GM21529 (cell line): ENCODE measurements at regions not wholly inside any gene's neighbourhood (a gene's known extent, or its start where the extent isn't known, plus 50 kb on each side); places are given as distances from the start of the nearest gene placed in this dataset.

Source experiments
- ATAC-seq: cut with Tn5 transposase; IDR thresholded peaks from one replicate; pipeline ENCODE4 v1.9.1; 2021; ENCODE audit not compliant: unreplicated experiment

DNA sequence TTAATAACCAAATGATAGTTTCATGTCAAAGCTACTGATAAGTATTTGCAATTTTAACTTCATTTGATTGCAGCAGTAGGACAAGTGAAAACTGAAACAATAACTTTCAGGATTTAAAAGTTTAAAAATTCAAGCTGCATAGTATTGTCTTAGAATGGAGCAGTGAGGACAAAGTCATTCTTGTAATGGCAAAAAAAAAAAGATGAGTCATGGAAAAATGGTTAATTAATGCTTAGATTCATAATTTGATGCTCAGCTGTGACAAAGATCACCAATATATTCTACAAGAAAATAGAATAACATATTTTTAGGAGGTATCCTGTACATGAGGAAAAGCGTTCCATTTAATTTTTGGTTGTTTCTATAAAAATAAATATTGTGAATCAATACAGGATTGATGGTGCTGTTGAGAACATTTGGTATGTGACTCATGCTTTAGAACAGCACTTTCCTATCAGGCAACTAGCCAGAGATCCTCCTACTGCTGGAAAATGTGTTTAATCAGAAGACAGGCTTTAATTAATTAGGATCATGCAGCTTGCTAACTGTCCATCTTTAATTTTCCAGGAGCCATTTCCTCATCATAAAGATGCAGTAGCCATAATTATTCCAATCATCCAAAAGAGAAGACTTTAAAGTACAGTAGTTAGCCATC is 239.0 kb upstream of the MMADHC start:
- no peak for ATAC-seq

DNA sequence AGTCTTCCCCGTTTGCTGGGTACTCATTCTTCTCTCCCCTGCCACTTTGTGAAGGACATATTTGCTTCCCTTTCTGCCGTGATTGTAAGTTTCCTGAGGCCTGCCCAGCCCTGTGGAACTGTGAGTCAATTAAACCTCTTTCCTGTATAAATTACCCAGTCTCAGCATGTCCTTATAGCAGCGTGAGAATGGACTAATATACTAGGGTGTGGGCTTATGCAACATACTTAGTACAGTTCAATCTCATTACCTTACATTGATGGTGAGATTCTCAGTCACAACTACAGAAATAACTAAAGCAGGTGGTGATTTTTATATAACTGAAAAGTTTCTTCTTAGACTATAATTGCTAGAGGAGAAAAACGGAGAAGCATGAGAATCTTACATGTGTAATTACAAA is 237.9 kb upstream of the MMADHC start:
- ATAC-seq, result no peak

DNA sequence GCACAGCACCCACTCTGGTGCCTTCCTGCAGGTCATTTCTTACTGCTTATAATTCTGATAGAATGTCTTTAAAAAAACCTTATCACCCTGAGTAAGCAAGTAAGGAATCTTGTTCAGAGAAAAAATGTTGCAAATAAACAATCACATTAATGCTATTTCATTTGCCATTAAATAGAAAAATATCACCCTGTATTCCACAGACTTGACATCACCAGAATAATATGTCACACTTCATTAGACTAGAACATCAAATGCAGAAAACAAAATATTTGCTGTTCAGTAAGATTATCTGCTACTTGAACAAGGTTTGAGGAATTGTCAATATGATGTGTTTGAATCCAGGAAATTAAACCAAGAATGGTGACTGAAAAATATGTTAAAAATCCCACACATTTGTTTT is 236.6 kb upstream of the MMADHC start:
- no peak for ATAC-seq

DNA sequence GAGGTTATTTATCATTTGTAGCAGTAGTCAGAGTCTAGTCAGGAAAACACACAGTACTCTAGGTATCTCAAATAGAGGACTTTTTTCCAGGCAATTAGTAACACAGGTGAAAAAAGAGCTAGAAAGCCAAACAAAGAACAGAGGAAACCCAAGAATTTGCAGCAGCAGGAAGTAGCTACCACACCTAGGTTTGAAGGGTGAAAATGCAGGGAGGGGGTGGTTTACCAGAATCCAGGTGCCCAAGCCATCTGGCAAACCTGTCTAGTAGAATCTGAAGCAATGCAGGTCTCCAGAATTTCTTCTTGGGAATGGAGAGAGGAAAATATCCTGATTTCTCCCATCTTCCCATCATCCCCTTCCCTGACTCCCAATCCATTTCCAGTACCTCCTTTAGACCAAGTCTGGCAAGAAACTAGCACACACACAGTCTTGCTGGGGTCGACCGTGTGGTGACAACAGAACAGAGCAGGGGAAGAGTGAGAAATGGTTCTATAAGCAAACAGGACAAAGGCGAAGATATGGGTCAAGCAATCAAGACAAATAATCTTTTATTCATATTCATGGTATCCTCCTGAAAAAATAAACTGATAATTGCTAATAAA is 231.9 kb upstream of the MMADHC start:
- no peak for ATAC-seq

DNA sequence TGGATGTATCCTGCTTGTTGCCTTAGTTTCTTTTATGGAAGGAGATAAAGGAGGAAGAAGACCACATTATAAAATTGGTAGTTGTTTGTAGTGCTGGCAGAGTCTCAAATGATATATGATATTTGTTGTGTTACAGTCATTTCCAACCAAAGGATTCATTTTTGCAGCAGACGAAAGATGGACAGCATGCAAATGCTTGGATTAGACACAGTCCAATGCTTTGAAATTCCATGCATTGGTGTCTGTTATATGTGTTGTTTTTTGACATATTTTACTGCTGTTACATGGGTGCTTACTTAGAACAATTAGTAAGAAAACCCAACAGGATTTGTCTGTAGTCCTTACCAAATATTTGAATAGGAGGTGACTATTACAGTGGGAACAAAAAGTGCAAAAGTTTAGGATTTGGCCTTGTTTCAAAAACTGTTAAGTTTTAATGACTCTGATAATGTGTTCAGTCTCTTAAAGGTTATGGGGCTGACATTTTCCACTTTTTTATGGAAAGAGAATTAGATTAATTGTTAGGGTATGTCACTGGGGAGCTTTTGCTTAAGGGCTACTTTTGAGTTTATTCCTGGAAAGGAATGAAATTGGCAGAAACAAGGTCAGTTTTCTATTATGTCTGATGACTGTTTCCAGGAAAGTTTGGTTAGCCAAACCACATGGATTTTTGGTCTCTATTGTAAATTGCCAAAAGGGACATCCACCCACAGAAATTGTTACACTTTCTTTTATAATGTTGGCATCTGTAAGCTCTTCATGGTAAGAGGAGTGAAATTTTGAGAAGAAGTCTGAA is 229.4 kb upstream of the MMADHC start:
- no peak for ATAC-seq

DNA sequence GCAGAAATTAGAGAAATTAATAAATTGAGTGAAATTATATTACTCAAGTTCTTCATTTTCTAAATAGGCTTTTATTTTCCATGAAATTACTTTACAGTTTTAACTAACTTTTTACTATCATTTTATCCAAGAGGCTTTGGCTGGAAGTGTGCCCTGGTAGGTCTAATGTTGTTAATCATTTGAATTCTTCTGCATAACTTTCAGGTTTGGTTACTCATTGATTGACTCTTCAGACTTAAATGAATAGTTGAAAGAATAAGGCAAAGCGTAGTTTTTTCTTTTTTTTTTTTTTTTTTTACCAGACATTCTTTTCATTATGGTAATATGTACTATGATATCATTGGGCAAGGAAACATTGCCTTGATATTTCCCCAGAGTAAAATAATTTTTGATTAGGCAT is 228.4 kb upstream of the MMADHC start:
- no peak for ATAC-seq

DNA sequence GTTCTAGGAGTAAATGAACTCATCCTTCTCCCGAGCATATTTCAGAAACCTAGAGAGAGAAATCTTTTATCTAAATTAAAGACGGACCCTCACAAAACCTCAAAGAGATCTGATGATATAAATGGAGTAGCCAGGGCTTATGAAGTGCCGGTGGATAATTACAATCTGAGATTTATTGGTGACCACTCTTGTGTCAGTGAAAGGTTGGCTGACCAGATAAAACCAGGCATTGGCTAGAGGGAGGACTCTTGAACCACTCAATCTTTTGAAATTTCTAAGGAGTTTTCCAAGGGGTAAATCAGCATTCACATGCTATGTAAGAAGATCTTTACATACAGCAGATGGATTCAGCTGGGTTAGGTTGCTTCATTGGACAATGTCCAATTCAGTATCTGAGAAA is 227.3 kb upstream of the MMADHC start:
- ATAC-seq, result no peak

DNA sequence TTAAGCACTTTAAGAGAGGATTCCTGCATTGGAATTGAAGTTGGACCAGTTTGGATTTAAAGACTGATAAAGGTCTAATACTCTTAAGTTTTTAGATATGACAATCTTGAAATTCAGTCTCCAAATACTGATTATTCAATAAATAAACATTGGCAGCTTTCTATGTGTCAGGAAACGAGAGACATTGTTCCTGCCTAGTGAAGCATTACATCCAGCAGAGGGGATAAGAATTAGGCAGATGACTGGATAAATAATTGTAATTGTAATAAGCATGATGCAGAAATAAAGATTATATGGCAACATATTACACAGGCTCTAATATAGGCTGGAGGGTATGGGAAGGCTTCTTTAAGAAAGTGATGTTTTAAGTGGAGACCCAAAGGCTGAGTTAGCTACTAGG is 226.5 kb upstream of the MMADHC start:
- no peak for ATAC-seq

DNA sequence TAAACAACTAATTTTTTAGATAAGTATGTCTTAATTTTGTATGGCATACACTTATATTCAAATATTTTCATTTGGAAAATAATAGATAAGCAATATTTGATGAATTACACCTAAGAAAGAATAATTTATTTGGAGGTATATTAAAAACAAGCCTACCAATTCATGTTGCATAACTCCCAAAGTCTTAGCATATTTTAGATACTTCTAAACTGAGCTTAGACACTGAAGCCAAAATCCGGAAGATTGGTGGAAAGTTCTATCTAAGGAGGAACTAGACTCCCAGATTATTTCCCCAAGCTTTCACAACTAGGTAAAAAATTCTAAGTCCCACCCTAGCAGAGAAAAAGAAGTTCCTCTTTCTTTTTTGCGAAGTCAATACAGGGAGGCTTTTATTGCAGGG is 221.0 kb upstream of the MMADHC start:
- no peak for ATAC-seq

DNA sequence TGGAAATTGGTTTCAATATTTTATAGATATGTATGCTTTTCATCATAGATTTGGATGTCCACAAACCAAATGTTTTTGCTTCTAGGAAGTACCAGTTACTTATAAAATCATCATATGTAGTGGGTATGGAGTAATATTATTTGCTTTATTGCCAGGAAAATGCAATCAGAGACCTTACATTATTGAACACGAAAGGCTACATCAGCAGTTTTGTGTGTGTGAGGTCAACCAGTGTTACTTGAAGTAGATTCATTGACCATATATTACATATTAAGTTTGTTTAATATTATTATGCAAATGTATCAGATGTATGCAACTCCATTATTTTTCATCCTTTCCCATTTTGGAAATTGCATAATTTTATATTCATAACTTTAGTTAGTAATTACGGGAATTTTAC is 219.1 kb upstream of the MMADHC start:
- no peak for ATAC-seq

DNA sequence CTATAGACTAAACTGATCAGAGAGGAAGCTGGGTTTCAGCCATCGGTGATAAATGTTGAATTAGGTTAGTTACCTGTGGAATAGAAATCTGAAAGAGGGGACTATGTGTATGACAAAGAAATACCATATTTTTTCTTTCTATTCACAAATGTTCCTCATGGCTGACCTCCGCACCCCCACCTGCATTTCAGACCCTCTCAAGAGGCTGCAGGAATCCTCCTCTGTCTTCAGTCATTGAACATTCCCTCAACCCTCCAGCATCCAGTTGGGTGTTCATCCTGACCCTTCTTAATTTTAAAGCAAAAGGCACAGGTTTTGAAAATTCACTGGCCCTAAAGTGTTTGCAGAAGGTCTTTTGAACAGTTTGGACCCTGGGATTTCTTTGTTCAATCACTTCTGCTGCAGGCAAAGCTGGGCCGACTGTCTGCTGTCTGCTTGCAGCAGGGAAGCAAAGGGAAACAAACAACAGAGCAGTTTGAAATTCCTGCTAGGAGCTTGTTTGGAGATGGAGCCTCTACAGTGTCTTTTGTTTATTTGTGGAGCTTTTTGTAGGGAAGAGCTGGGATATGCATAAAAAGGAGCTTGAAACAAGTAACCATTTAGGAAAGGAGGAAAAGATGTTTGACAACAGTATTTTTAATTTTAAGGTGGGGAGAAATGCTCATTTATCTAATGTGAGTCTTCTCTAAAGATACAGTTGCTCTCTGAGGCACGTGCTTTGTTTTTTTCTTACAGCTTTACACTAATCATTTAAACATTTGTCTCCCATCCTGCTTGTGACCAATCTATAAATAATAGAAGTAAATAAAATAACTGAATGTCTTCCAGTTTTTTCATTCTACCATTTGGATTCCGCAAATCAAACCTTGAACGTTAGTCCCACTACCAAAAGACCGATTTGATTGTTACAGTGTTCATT is 213.3 kb upstream of the MMADHC start:
- no peak for ATAC-seq

DNA sequence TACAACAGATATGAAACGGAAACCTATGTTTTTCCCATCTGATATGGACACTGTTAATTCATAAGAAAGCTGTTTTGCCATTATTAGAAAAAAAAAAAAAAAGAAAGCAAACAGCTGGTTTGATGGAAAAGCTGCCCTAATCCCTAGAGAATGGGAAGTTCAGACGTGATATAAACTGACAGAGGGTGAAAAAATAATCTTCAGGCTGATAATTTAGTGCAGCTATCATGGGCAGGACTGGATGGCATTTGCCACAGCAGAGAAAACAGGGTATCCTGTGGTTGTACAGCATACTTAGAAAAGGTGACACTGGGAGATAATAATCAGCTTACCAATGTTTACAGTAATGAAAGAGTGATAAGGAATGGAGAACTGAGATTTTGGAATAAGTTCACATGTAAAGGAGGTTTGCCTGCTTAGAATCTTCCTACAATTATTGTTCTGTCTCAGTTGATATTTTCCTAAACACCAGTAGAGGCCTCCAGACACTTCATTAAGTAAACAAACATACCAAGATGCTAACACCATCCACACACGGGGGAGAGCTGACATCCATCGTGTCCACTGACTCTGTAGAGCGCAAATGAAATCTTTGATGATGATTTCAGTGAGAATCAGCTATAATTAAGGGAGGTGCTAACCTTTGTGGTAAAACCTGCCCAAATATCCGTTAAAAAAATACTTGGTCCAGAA is 211.6 kb upstream of the MMADHC start:
- no peak for ATAC-seq

DNA sequence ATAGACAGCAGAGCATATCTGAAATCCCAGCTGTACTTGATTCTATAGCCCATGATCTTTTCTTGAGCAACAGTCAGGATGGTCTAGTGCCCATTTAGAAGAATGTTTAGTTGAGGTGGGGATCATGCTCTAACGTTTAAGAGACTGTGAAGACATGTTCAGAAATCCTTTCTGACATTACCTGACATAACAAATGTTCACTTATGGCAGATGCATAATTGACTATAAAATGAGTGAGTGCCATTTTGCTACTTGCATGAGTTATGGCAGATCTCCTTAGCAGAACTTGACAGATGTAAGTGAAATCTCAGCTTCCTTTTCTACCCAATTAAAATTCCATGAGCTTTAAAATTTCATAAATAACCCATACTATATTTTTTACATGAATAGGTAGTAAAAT is 209.5 kb upstream of the MMADHC start:
- ATAC-seq, result no peak

DNA sequence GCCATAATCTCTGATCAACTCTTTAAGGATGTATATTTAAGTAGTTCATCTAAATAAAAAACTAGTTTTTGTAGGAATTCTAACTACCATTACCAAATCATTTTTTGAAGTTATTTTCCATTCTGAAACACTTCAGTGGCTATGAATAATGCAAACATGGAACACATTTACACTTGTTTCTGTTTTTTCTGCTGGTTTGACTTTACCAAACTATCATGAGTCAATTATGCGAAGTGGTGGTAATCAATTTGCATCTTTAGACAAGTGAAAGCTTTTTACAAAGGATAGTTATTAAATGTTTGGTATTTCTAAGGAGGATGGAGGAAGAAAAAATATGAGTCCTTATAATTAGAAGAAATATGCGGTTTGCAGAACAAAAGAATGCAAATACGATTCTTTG is 202.0 kb upstream of the MMADHC start:
- no peak for ATAC-seq

DNA sequence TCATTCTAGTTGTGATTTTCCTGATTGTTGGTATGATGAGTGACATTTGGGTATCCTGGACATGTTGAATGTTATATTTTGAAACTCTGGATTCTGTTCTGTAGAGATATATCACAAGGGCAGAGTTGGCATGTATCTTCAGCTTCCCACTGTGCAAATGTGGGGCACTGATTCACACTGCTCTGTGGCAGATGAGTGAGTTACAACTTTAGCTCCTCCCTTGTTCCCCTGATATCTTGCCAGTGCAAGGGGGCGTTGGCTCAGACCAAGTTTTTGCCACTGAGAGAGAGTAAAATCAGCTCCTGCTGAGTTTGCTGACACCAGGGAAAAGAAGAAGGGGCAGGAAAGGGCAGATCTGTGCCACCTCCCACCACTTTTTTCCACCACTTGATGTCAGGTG is 199.6 kb upstream of the MMADHC start:
- no peak for ATAC-seq

DNA sequence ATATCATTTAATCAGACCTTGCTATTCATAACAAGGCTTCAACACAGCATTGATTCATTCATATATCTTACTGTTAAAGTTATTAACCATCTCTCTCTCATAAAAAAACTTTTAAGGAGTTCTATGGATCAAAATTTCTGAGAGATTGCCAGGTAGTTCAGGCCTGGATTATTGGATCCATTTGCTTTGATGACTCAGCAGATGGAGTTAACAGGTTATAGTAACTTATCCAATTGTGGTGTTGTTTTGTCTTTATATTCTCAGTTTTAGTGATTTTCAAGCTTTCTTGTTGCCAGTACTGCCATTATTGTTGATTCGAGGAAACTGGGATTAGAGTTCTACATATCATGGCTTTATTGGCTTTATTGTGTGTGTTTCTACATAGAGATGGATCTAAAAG is 195.7 kb upstream of the MMADHC start:
- no peak for ATAC-seq

DNA sequence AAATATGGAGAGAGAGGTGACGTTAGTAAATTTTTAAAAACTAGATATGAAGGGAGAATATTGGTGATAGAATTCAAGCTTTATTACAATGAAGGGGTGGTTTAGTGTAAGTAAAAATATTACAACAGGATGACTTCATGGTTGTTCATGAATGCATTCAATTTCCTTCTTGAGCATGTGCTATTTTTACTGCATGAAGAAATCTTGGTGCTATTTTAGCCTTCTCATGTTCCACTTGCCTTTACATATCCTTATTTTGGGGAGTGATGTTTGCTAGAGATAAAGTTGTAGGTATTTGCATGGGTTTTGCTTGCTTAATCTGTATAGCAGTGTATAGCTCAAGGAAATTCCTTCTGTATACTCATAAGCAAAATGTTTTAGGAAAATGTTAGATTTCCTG is 195.0 kb upstream of the MMADHC start:
- ATAC-seq, result no peak

DNA sequence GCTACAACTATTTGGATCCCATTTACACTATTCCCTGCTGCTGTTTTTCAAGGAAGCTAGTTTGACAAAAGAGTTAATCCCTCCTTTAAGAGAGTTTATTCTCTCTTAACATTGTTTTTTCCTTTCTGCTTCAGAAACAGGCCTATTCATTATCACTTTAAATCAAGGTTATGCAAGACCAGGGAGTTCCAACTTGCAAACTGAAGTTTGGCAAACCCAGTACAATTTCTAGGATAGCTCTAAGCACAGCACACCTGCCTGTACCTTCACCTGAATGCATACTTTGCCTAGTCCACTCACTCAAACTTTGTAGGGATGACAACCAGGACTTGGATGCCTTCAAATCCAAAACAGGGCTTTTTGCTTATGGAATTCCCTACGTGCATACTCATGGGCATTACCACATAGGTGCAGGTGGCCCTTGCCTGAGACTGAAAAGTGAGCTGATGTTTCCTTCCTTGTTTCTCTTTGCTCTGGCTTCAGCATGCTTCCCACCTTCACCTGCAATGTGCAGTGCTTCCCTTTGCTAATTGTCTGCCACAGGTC is 193.8 kb upstream of the MMADHC start:
- no peak for ATAC-seq

DNA sequence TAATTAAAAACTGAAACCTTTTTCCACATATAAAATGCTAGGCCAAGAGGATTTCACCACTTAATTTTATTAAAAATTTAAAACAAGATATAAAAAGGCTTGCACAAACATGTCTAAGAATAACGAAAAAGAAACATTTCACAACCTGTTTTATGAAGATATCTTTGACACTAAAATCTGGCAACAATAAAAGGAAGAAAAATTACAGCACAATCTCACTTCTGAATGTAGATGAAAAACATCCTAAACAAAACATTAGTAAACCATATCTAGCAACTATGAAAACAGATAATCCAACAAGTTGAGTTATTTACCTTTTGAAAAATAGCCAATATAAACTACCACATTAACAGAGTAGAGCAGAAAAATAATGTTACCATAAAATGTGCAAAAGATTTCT is 185.4 kb upstream of the MMADHC start:
- ATAC-seq, result no peak

DNA sequence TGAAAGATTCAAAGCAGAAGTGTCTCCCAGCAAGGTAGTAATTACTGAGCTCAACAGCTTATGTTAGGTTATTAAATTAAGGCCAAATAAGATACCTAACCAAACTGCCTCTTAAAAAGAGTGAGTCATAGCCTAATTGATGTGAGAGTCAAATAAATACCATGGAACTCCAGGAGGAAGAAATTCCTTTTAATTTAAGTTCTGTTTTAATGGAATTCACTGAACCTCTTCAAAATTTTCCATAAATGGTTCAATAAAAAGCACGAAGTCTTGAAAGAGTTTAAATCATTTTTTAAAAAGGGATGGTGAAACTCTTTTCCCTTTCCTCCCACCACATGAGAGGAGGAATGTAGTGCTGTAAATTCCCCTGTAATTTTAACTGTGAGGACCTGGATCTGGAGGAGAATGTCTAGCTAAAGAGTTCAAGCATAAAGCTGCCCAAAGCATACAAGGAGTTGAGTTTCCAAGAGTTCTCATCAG is 180.8 kb upstream of the MMADHC start:
- ATAC-seq, result no peak
